ENCODE measurements at regions not wholly inside any gene's neighbourhood (a gene's known extent, or its start where the extent isn't known, plus 50 kb on each side); places are given as distances from the start of the nearest gene placed in this dataset.

GRCh38 chr1:29836651-29837646 is 600.6 kb downstream of the PTPRU start:
- no peak for FAIRE-seq
- DNase-seq (ENCODE audit: low spot score in 2 of 2): no peak

- FAIRE-seq: no peak
- DNase-seq (ENCODE audit: low spot score in 2 of 2): no peak
Measured at GRCh38 chr1:29835874-29836273, 599.6 kb downstream of the PTPRU start.

GRCh38 chr1:29835406-29835805 is 599.1 kb downstream of the PTPRU start:
- no peak for FAIRE-seq

GRCh38 chr1:29833581-29833980 is 597.3 kb downstream of the PTPRU start:
- FAIRE-seq (no peak), DNase-seq (ENCODE audit: low spot score in 2 of 2) (no peak)

More at GRCh38 chr1:29835406-29835805, 599.1 kb downstream of the PTPRU start:
- DNase-seq (ENCODE audit: low spot score in 2 of 2): no peak

GRCh38 chr1:29832936-29833335 is 596.6 kb downstream of the PTPRU start:
- DNase-seq (ENCODE audit: low spot score in 2 of 2) (no peak), FAIRE-seq (no peak)

GRCh38 chr1:29832471-29832870 is 596.1 kb downstream of the PTPRU start:
- no peak for FAIRE-seq

GRCh38 chr1:29831500-29832117 is 595.3 kb downstream of the PTPRU start:
- no peak for DNase-seq (ENCODE audit: low spot score in 2 of 2)
- no peak for FAIRE-seq

More at GRCh38 chr1:29832471-29832870, 596.1 kb downstream of the PTPRU start:
- DNase-seq (ENCODE audit: low spot score in 2 of 2): no peak

- FAIRE-seq (no peak), DNase-seq (ENCODE audit: low spot score in 2 of 2) (no peak)
Measured at GRCh38 chr1:29830916-29831315, 594.6 kb downstream of the PTPRU start.

GRCh38 chr1:29830383-29830782 is 594.1 kb downstream of the PTPRU start:
- no peak for FAIRE-seq
- no peak for DNase-seq (ENCODE audit: low spot score in 2 of 2)

- FAIRE-seq (no peak), DNase-seq (ENCODE audit: low spot score in 2 of 2) (no peak)
Measured at GRCh38 chr1:29829448-29830344, 593.4 kb downstream of the PTPRU start.

- DNase-seq (ENCODE audit: low spot score in 2 of 2) (no peak), FAIRE-seq (no peak)
Measured at GRCh38 chr1:29828526-29829447, 592.5 kb downstream of the PTPRU start.

- DNase-seq (ENCODE audit: low spot score in 2 of 2): no peak
- no peak for FAIRE-seq
Measured at GRCh38 chr1:29827801-29828525, 591.6 kb downstream of the PTPRU start.

- DNase-seq (ENCODE audit: low spot score in 2 of 2): no peak
- FAIRE-seq: no peak
Measured at GRCh38 chr1:29827237-29827750, 591.0 kb downstream of the PTPRU start.

GRCh38 chr1:29826646-29827045 is 590.3 kb downstream of the PTPRU start:
- FAIRE-seq: no peak
- no peak for DNase-seq (ENCODE audit: low spot score in 2 of 2)

- FAIRE-seq (no peak), DNase-seq (ENCODE audit: low spot score in 2 of 2) (no peak)
Measured at GRCh38 chr1:29825941-29826415, 589.7 kb downstream of the PTPRU start.

GRCh38 chr1:29825274-29825940 is 589.1 kb downstream of the PTPRU start:
- DNase-seq (ENCODE audit: low spot score in 2 of 2) (no peak), FAIRE-seq (no peak)

- DNase-seq (ENCODE audit: low spot score in 2 of 2) (no peak), FAIRE-seq (no peak)
Measured at GRCh38 chr1:29824511-29825273, 588.4 kb downstream of the PTPRU start.

Measured in frontal cortex (tissue), 3 donors.